ENCODE measurements at regions not wholly inside any gene's neighbourhood (a gene's known extent, or its start where the extent isn't known, plus 50 kb on each side); places are given as distances from the start of the nearest gene placed in this dataset.
"Not testable (repeated sequence)": the region's sequence is repeated elsewhere in the genome, so short reads cannot be mapped to it uniquely, and the experiment has no call there.

DNA sequence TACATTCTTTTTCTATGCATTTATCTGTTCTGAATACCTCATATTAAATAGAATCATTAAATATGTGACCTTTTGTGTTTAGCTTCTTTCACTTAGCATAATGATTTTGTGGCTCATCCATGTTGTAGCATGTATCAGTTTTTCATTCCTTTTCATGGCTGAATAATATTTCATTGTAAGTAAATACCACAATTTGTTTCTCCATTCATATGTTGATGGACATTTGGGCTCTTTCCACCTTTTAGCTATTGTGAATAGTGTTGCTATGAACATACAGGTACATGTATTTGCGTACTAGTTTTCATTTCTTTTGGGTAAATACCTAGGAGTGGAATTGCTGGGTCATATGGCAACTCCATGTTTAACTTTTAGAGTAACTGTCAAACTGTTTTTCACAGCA lies 85.1 kb downstream of the GNL3L start:
- no peak for DNase-seq

DNA sequence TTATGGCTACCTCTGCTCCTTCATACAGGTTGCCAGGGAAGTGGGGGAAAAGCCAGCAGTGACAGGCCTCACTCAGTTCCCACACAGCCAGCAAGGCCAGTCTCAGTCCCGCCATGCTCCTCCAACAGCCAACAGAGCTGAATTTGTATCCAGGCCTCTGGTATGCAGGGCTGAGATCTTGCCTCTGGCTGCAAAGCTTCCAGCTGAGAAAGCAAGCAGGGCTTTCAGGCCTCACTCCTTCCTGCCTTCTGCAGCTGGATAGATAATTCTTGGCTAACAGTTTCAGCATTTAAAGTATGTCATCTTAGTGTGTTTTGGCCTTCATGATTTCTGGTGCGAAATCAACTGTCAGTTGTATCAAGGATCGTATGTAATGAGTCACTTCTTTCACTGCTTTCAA lies 103.6 kb downstream of the GNL3L start:
- no peak for DNase-seq

DNA sequence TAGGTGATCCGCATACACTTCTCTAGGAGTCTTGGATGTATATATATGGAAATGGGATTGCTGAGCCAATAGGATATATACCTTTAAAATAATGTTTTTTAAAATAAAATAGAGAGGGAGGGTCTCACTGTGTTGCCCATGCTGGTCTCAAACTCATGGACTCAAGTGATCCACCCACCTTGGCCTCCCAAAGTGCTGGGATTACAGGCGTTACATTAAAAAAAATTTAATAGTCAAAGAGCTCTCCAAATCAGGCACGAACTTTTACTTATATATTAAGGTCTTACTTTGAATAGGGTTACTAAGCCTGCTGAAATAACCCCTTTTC lies 109.0 kb downstream of the GNL3L start:
- no peak for DNase-seq

DNA sequence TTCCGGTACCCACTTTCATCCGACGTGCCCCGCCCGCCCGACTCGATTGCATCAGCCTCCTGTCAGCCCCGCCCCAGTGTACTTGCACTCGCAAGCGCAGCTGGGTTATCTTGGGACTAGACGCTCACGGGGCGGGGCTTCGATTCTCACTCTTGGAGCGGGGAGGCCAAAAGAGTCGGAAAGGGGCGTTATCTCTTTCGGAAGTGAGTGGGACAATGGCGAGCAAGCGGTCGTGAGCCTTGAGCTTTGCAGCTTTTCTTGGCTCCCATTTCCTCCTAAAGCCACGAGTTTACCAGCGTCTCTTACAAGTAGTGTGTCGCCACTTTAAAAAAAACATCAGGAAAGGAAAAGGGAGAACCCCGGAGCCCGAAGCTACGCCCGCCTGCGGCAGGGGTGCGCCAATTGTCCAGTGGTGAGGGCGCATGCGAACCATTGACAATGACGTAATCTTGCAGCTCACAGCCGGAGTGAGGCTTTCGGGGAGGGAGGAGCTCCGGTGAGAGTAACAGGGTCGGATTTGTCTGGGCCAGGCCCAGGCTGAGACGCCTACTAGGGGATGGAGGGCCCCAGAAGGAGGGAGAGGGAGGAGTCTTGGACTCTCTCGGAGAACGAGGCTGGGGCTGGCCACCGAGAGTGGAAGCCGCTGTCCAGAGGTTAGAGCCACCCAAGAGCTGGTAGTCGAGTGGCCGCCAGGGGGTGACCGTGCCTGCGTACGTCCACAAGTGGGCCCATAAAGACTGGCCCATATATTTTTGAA lies 109.5 kb downstream of the GNL3L start:
- DNase-seq: peak; percentile 94

DNA sequence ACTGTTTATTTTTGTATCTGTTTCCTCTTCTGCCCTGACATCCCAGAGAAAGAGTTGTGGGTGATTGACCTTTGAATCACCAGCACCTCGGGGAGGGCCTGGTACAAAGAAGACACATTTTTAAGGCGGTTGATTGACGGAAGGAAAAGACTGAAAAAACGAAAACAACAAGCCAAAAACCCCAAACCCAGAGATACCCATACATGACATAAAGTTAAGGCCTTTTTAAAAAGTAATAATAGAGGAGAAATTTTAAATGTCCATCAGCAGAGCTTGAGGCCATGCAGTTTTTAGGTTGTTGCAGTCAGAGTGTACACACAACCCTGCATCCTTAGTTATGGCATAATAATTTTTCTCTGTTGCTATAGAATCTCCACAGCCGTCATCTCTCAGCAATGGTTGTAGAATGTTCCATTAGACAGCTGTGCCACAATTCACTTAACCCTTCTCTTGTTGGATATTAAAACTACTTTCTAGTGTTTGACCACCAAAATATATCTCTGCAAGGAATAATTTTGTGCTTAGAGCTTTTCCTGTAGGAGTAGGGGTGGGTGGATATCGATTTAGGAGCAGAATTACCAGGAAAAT lies 110.2 kb downstream of the GNL3L start:
- DNase-seq: no peak

DNA sequence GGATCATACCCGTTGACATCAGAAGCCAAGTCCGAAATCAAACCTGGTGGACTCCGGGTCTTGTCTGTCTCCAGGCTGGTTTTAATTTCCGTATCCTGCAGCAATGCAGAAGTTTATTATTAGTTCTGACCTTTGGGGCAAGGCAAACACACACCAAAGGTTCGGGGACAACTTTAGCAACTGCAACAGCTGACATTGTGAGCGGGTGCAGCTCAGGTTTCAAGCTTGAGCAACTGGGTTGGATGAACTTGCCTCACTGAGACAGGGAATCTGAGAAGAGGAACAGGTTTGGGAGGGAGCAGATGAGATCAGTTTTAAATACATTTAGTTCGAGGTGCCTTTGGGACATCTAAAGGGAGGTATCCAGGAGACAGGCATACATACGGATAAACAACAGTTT lies 110.7 kb downstream of the GNL3L start:
- no peak for DNase-seq

DNA sequence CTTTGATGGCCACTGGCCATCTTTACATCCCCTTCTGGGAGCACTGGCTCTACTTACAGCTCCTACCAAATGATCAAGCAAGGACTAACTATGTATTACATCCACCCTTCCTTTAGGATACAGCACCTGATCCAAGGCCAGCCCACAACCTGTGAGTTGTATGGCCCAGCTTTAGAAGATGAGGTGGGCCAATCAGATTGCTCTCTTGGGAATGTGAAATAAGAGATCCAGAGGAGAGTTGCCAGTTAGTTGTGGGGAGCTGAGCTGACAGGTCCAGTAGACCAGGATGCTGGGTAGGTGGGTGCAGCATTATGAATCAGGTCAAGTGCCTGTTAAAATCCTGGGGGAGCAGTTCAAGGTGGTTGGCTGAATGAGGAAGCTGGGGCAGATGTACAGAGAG lies 111.5 kb downstream of the GNL3L start:
- DNase-seq: no peak

DNA sequence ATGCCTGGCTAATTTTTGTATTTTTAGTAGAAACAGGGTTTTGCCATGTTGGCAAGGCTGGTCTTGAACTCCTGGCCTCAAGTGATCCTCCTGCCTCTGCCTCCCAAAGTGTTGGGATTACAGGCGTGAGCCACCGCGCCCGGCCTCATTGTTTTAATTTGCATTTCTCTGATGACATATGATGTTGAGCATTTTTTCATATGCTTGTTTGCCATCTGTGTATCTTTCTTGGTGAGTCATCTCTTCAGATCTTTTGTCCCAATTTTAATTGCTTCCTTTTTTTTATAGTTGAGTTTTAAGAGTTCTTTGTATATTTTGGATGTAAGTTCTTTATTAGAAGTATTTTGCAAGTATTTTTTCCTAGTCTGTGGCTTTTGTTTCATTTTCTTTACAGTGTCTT lies 117.6 kb downstream of the GNL3L start:
- DNase-seq: not testable (repeated sequence)

DNA sequence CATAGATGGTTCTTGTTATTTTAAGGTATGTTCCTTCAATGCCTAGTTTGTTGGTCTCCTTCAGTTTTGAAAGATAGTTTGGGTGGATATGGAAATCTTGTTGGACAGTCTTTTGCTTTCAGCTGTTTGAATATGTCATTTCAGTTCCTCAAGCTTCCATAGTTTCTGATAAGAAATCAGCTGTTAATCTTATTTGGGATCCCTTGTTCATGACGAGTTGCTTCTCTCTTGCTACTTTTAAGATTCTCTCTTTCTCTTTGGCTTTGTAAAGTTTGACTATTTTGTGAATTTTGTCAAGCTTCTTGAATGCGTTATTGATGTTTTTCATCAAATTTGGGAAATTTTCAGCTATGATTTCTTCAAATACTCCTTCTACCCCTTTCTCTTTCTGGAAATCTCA lies 129.5 kb downstream of the GNL3L start:
- DNase-seq: no peak

DNA sequence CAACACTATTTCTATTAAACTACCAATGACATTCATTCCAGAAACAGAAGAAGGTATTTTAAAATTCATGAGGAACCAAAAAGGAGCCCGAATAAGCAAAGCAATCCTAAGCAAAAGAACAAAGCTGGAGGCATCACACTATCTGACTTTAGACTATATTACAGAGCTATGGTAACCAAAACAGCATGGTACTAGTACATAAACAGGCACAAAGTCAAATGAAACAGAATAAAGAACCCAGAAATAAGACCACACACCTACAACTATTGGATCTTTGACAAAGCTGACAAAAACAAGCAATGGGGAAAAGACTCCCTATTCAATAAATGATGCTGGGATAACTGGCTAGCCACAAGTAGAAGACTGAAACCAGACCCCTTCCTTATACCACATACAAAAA lies 122.3 kb downstream of the ITIH6 start:
- DNase-seq: no peak

DNA sequence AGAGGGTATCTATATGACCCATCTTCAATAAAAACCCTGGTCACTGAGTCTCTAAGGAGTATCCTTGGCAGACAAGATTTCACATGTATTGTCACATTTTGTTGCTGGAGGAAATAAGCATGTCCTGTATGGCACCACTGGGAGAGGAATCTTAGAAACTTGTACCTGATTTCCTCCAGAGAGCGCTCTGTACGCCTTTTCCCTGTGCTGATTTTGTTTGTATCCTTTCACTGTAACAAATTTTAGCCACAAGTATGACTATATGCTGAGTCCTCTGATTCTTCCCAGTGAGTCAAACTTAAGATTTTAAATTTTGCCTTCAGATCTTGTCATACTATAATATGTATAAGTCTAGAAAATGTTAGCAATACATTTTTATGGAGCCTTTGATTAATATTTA lies 102.8 kb downstream of the ITIH6 start:
- DNase-seq: no peak

DNA sequence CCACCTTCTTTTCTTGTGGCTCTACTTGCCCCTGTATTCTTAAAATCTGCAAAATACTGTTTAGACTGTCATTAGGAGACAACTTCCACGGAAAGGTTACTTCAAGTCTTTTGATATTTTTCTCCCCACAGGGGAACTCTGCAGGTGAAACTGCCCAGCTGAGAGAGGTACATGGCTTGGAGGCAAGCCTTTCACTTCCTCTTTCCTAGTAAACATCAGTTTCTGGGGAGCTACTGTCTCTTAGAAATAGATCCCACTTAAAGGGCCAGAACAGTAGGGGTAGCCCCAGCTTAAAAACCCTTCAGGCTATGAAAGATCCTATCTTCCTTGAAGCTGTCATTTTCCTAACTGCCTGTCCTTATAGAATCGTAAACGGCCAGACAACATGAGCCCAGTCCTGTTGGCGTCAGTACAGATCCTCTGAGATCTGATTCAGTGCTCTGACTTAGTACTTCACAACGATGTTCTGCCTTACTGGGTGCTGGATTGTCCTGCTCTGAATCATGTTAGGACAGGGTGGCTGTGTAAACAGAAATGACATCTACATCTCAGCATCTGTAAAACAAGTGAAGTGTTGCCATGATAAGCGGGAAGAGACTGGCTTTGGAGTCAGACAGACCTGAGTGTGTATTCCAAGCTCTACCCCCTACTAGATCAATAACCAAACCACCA lies 102.1 kb downstream of the ITIH6 start:
- no peak for DNase-seq

All from activated naive CD4-positive, alpha-beta T cell treated with Interleukin-2 at 50 U/mL for 16 hours (primary cell).